ENCODE measurements at regions not wholly inside any gene's neighbourhood (a gene's known extent, or its start where the extent isn't known, plus 50 kb on each side); places are given as distances from the start of the nearest gene placed in this dataset.
A peak's percentile ranks its signal among the peaks of the same experiment; 100 is the strongest.

GRCh38 chr5:24364711-24365110 is 280.1 kb downstream of the CDH10 start:
- Histone ChIP-seq H3K27me3 (ENCODE audit: insufficient read depth, low read length) (no peaks in the 10 kb centered on the region), H3K4me1 (ENCODE audit: insufficient read depth, low read length, severe bottlenecking) (peaks cover 22% of the 10 kb centered on the region), H3K9me3 (ENCODE audit: low read length) (no peaks in the 10 kb centered on the region), H3K4me2 (ENCODE audit: low read length) (no peak overlapping the region; the same call in 1 of the 2 replicates), H3K9me2 (ENCODE audit: low read depth, low read length) (no peaks in the 10 kb centered on the region), H3K36me3 (ENCODE audit: insufficient read depth, low read length) (no peaks in the 10 kb centered on the region), H3K27ac (ENCODE audit: low read depth, low read length, poor library complexity, severe bottlenecking) (peak overlapping the region; percentile 60), H3K4me3 (ENCODE audit: low read depth, low read length, poor library complexity, severe bottlenecking) (no peak overlapping the region), H3K9ac (ENCODE audit: low read length) (no peak overlapping the region; the same call in 1 of the 2 replicates), H3K79me2 (ENCODE audit: insufficient read depth, low read length) (no peaks in the 10 kb centered on the region), H4K20me1 (ENCODE audit: insufficient read depth, low read length) (no peaks in the 10 kb centered on the region), H2AFZ (ENCODE audit: low read length) (no peak overlapping the region), H3F3A (ENCODE audit: insufficient read depth, low read length) (no peaks in the 10 kb centered on the region)
- TF ChIP-seq CTCF (IDR thresholded peaks at IDR 0.05; ENCODE audit: low read length) (no peak), EZH2 (IDR thresholded peaks at IDR 0.05; ENCODE audit: borderline replicate concordance, low read length) (no peak)

- Histone ChIP-seq H3K27ac (ENCODE audit: low read depth, low read length, poor library complexity, severe bottlenecking) (no peak overlapping the region), H3K4me3 (ENCODE audit: low read depth, low read length, poor library complexity, severe bottlenecking) (no peak overlapping the region), H3K79me2 (ENCODE audit: insufficient read depth, low read length) (no peaks in the 10 kb centered on the region), H3K9ac (ENCODE audit: low read length) (no peak overlapping the region), H3K36me3 (ENCODE audit: insufficient read depth, low read length) (no peaks in the 10 kb centered on the region), H3K9me2 (ENCODE audit: low read depth, low read length) (no peaks in the 10 kb centered on the region), H3K27me3 (ENCODE audit: insufficient read depth, low read length) (no peaks in the 10 kb centered on the region), H3F3A (ENCODE audit: insufficient read depth, low read length) (no peaks in the 10 kb centered on the region), H3K4me1 (ENCODE audit: insufficient read depth, low read length, severe bottlenecking) (peaks cover 22% of the 10 kb centered on the region), H3K4me2 (ENCODE audit: low read length) (no peak overlapping the region), H4K20me1 (ENCODE audit: insufficient read depth, low read length) (no peaks in the 10 kb centered on the region), H3K9me3 (ENCODE audit: low read length) (no peaks in the 10 kb centered on the region), H2AFZ (ENCODE audit: low read length) (no peak overlapping the region)
- TF ChIP-seq EZH2 (IDR thresholded peaks at IDR 0.05; ENCODE audit: borderline replicate concordance, low read length) (no peak), CTCF (IDR thresholded peaks at IDR 0.05; ENCODE audit: low read length) (no peak)
Observed at GRCh38 chr5:24365406-24365805, 279.4 kb downstream of the CDH10 start.

GRCh38 chr5:24367216-24367615 is 277.6 kb downstream of the CDH10 start:
- Histone ChIP-seq H3F3A (ENCODE audit: insufficient read depth, low read length) (no peaks in the 10 kb centered on the region), H3K9me2 (ENCODE audit: low read depth, low read length) (no peaks in the 10 kb centered on the region), H3K27ac (ENCODE audit: low read depth, low read length, poor library complexity, severe bottlenecking) (no peak overlapping the region), H3K79me2 (ENCODE audit: insufficient read depth, low read length) (no peaks in the 10 kb centered on the region), H4K20me1 (ENCODE audit: insufficient read depth, low read length) (no peaks in the 10 kb centered on the region), H3K4me1 (ENCODE audit: insufficient read depth, low read length, severe bottlenecking) (peaks cover 22% of the 10 kb centered on the region), H3K9me3 (ENCODE audit: low read length) (no peaks in the 10 kb centered on the region), H2AFZ (ENCODE audit: low read length) (no peak overlapping the region), H3K27me3 (ENCODE audit: insufficient read depth, low read length) (no peaks in the 10 kb centered on the region), H3K36me3 (ENCODE audit: insufficient read depth, low read length) (no peaks in the 10 kb centered on the region), H3K4me3 (ENCODE audit: low read depth, low read length, poor library complexity, severe bottlenecking) (no peak overlapping the region), H3K4me2 (ENCODE audit: low read length) (no peak overlapping the region), H3K9ac (ENCODE audit: low read length) (no peak overlapping the region)
- TF ChIP-seq CTCF (IDR thresholded peaks at IDR 0.05; ENCODE audit: low read length) (no peak), EZH2 (IDR thresholded peaks at IDR 0.05; ENCODE audit: borderline replicate concordance, low read length) (no peak)
